ENCODE measurements at regions not wholly inside any gene's neighbourhood (a gene's known extent, or its start where the extent isn't known, plus 50 kb on each side); places are given as distances from the start of the nearest gene placed in this dataset.

DNA sequence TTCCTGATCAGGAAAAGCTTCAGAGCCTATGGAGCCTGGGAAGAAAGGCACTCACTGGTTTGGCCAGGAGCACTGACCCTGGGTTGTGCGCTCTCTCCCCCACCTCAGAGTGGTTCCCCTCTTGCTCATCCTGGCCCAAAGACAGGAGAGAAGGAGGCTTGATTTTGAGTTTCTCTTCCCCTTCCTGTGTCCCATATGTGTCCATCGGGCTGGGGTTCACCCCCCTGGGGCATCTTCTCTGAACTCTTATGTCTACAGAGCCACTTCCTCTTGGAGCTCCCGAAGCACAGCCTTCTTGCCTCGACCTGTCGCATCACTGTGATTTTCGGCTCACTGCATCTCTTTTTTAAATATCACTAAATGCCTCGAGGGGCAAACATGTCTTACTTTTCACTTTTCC is 692.3 kb downstream of the RNF144A start:
- in situ Hi-C loops (cut with MboI; ENCODE audit: low pct_ligation_motif_present in 1 of 4, low pct_unique_long_range_greater_than_20kb in 1 of 4, low sequenced_read_pairs in 3 of 4) = no loop called here
- WGBS, 2 donors (ENCODE audit: low coverage in 1 of 2) = 62 to 64% methylated on average over 6 to 7 of the region's 7 CpGs
- Histone ChIP-seq H3K27ac (no peak overlapping the region), H3K4me1 (no peaks in the 10 kb centered on the region), H3K4me3 (no peak overlapping the region), H3K27me3 (no peaks in the 10 kb centered on the region), H3K9me3 (no peaks in the 10 kb centered on the region), H3K36me3 (no peaks in the 10 kb centered on the region)
- intact Hi-C loops (cut with DNase I; ENCODE audit: low total_unique reads) = no loop called here
- no peak for TF ChIP-seq POLR2A (IDR thresholded peaks at IDR 0.05)
- TF ChIP-seq, protein P1, sequence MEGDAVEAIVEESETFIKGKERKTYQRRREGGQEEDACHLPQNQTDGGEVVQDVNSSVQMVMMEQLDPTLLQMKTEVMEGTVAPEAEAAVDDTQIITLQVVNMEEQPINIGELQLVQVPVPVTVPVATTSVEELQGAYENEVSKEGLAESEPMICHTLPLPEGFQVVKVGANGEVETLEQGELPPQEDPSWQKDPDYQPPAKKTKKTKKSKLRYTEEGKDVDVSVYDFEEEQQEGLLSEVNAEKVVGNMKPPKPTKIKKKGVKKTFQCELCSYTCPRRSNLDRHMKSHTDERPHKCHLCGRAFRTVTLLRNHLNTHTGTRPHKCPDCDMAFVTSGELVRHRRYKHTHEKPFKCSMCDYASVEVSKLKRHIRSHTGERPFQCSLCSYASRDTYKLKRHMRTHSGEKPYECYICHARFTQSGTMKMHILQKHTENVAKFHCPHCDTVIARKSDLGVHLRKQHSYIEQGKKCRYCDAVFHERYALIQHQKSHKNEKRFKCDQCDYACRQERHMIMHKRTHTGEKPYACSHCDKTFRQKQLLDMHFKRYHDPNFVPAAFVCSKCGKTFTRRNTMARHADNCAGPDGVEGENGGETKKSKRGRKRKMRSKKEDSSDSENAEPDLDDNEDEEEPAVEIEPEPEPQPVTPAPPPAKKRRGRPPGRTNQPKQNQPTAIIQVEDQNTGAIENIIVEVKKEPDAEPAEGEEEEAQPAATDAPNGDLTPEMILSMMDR (IDR thresholded peaks at IDR 0.05) = no peak
- TF ChIP-seq EP300 (IDR thresholded peaks at IDR 0.05; ENCODE audit: low read depth) = no peak
- no peak for TF ChIP-seq POLR2AphosphoS5 (IDR thresholded peaks at IDR 0.05)
- no peak for DNase-seq

DNA sequence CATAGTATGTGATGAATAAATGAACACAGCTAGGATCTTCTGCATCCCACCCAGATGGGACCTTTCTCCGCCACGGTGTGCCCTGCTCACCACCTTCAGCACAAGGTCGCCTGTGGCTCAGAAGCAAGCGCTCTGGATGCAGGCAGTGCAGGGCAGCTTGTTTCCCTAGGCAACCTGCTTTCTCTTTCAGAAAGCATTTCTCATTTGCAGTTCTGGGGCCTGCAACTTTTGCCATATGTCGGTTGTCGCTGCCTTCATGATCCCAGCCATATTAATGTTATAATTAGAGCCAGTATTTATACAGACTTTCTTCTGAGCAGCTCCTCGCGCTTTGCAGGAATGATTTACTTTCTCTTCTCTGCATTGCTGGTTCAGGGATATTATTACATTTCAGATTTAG is 692.8 kb downstream of the RNF144A start:
- H3K9me3 ChIP-seq = no peaks in the 10 kb centered on the region
- H3K27ac ChIP-seq = no peak overlapping the region
- no peak for DNase-seq
- no peaks in the 10 kb centered on the region for H3K36me3 ChIP-seq
- intact Hi-C loops (cut with DNase I; ENCODE audit: low total_unique reads) (no loop called here), in situ Hi-C loops (cut with MboI; ENCODE audit: low pct_ligation_motif_present in 1 of 4, low pct_unique_long_range_greater_than_20kb in 1 of 4, low sequenced_read_pairs in 3 of 4) (no loop called here)
- no peaks in the 10 kb centered on the region for H3K4me1 ChIP-seq
- no peak overlapping the region for H3K4me3 ChIP-seq
- TF ChIP-seq POLR2A (IDR thresholded peaks at IDR 0.05) = no peak
- no peak for TF ChIP-seq EP300 (IDR thresholded peaks at IDR 0.05; ENCODE audit: low read depth)
- TF ChIP-seq, protein P1 (IDR thresholded peaks at IDR 0.05) = no peak
- TF ChIP-seq POLR2AphosphoS5 (IDR thresholded peaks at IDR 0.05) = no peak
- no peaks in the 10 kb centered on the region for H3K27me3 ChIP-seq
- 73 to 93% methylated on average over 5 to 8 of the region's 8 CpGs for WGBS, 2 donors (ENCODE audit: low coverage in 1 of 2)

DNA sequence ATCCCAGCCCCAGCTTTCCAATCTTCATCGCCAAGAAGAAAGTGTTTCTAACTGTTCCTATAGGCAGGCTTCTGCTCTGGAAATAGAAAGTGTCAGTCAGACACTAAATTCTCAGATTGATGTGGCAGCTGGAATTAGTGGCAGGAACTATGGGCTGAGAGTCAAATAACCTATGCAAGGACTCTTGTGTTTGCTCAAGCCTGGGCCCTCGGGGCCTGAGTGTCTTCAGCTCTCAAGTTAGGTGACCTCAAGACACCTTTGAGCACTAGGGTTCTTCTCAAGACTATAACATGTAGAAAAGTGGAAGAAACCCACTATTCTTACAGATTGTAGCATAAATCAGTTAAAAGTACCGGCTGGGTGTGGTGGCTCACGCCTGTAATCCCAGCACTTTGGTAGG is 694.5 kb downstream of the RNF144A start:
- DNase-seq = no peak
- intact Hi-C loops (cut with DNase I; ENCODE audit: low total_unique reads) = no loop called here
- TF ChIP-seq POLR2AphosphoS5 (IDR thresholded peaks at IDR 0.05) = no peak
- no peak for TF ChIP-seq EP300 (IDR thresholded peaks at IDR 0.05; ENCODE audit: low read depth)
- TF ChIP-seq, protein P1 (IDR thresholded peaks at IDR 0.05) = no peak
- no peak for TF ChIP-seq POLR2A (IDR thresholded peaks at IDR 0.05)
- H3K9me3 ChIP-seq = no peaks in the 10 kb centered on the region
- no peak overlapping the region for H3K27ac ChIP-seq
- H3K4me3 ChIP-seq = no peak overlapping the region
- no peaks in the 10 kb centered on the region for H3K36me3 ChIP-seq
- H3K4me1 ChIP-seq = no peaks in the 10 kb centered on the region
- 31 to 100% methylated on average over 1 to 4 of the region's 4 CpGs for WGBS, 2 donors (ENCODE audit: low coverage in 1 of 2)
- in situ Hi-C loops (cut with MboI; ENCODE audit: low pct_ligation_motif_present in 1 of 4, low pct_unique_long_range_greater_than_20kb in 1 of 4, low sequenced_read_pairs in 3 of 4) = no loop called here
- no peaks in the 10 kb centered on the region for H3K27me3 ChIP-seq

DNA sequence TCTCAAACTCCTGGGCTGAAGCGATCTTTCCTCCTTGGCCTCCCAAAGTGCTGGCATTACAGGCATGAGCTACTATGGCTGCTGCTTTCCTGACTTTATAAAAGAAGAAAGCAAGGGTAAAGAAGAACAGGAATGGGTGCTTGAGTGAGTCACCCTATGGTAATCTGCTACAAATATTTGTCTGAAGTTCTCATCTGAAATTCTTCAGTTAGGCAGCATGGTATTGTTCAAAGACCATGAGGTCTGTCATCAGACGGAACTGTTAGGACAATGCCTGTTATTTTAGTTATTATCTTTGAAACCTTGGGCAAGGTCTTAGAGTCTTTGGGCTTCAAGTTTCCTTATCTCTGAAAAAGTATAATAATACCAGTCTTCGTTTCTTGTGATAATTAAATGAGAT is 695.8 kb downstream of the RNF144A start:
- Histone ChIP-seq H3K9me3 (no peaks in the 10 kb centered on the region), H3K27me3 (no peaks in the 10 kb centered on the region), H3K4me1 (no peaks in the 10 kb centered on the region), H3K36me3 (no peaks in the 10 kb centered on the region), H3K4me3 (no peak overlapping the region), H3K27ac (no peak overlapping the region)
- in situ Hi-C loops (cut with MboI; ENCODE audit: low pct_ligation_motif_present in 1 of 4, low pct_unique_long_range_greater_than_20kb in 1 of 4, low sequenced_read_pairs in 3 of 4) = no loop called here
- DNase-seq = no peak
- intact Hi-C loops (cut with DNase I; ENCODE audit: low total_unique reads) = no loop called here
- 56 to 60% methylated on average over 3 of the region's 3 CpGs for WGBS, 2 donors (ENCODE audit: low coverage in 1 of 2)
- no peak for TF ChIP-seq EP300 (IDR thresholded peaks at IDR 0.05; ENCODE audit: low read depth)
- TF ChIP-seq POLR2A (IDR thresholded peaks at IDR 0.05) = no peak
- TF ChIP-seq POLR2AphosphoS5 (IDR thresholded peaks at IDR 0.05) = no peak
- TF ChIP-seq, protein P1 (IDR thresholded peaks at IDR 0.05) = no peak
